Stomach (tissue), 8 donors: ENCODE measurements at regions not wholly inside any gene's neighbourhood (a gene's known extent, or its start where the extent isn't known, plus 50 kb on each side); places are given as distances from the start of the nearest gene placed in this dataset.

Experiments
- DNase-seq, 2 donors: peaks; one replicate each; pipeline versions ENCODE4 v3.0.0 to v3.0.0-alpha.2; 2013 to 2019
- H3K27ac ChIP-seq, 5 donors: fragments of 200-600 bp in 4 of 5; sonication (generic) in 4 of 5; one replicate each; pipeline ENCODE4 v1.5.1; 2013 to 2019; ENCODE audit warnings: mild to moderate bottlenecking in 1 of 5, moderate library complexity in 1 of 5
- H3K27me3 ChIP-seq, 3 donors: fragments of 200-600 bp; sonication (generic); one replicate each; pipeline ENCODE4 v1.5.1; 2017 to 2019; ENCODE audit warnings: mixed run types in 1 of 3
- H3K36me3 ChIP-seq, 4 donors: fragments of 200-600 bp; sonication (generic); 1 replicate in 3 of 4; 2 replicates in 1 of 4; pipeline ENCODE4 v1.5.1; 2016 to 2019
- H3K4me1 ChIP-seq, 4 donors: fragments of 200-600 bp; sonication (generic); one replicate each; pipeline ENCODE4 v1.5.1; 2016 to 2019
- H3K4me3 ChIP-seq, 4 donors: fragments of 200-600 bp; sonication (generic) in 3 of 4; one replicate each; pipeline ENCODE4 v1.5.1; 2016 to 2019; ENCODE audit warnings: mild to moderate bottlenecking in 1 of 4
- H3K9me3 ChIP-seq, 4 donors: fragments of 200-600 bp; sonication (generic); one replicate each; pipeline ENCODE4 v1.5.1; 2016 to 2019
- CTCF ChIP-seq, 7 experiments: fragments of 450-650 bp in 4 of 7; fragments of 200-600 bp in 3 of 7; sonication (generic) in 3 of 7; IDR thresholded peaks; one replicate each; pipeline ENCODE4 v1.5.1; 2016 to 2019; ENCODE audit warnings: antibody characterized with exemption in 7 of 7, control low read depth in 2 of 7, mild to moderate bottlenecking in 1 of 7
- EP300 ChIP-seq: sonication (generic); formaldehyde crosslinking; IDR thresholded peaks from one replicate; pipeline ENCODE4 v1.6.1; 2017; ENCODE audit warnings: antibody characterized with exemption
- POLR2A ChIP-seq, 4 donors: fragments of 450-650 bp; IDR thresholded peaks; one replicate each; pipeline ENCODE4 v1.6.1; 2016; ENCODE audit warnings: antibody characterized with exemption in 4 of 4, control low read depth in 2 of 4, mild to moderate bottlenecking in 1 of 4, moderate library complexity in 1 of 4
- POLR2AphosphoS5 ChIP-seq, 3 donors: sonication (generic); formaldehyde crosslinking; IDR thresholded peaks; one replicate each; pipeline ENCODE4 v1.6.1; 2016; ENCODE audit warnings: antibody characterized with exemption in 3 of 3
- WGBS, 5 donors: extraction: QIAGEN DNeasy Blood & Tissue Kit in 3 of 5; methylation state at CpG; one replicate each; pipeline versions ENCODE4 v1.1.5 to v1.1.7; 2013 to 2018; 5-methylcytosine and 5-hydroxymethylcytosine counted together
- intact Hi-C: fragments of 100-400 bp; cut with DNase I; formaldehyde crosslinking; loops from one replicate; pipeline ENCODE4 v1.15.1; 2023; ENCODE audit warnings: low total_unique reads
- donor health status: healthy with polysubstance abuse.
- donor health status: Bipolar disorder and iron deficiency.
- donor health status: healthy.

DNA sequence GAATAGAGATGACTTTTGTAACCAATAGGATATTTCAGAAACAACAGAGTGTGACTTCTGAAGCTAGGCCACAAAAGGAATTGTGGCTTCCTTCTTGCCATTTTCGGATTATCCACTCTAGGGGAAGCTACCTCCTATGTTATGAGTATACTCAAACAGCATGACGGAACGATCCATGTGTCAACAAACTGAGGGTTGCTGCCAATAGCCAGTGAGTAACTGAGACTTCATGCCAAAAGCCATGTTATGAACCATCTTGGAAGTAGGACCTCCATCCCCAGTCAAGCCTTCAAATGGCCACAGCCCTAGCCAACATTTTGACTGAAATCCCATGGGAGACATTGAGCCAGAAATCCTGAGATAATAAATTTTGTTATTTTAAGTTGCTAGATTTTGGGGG lies 69.0 kb upstream of the IL6 start:
- no peak overlapping the region for H3K4me3 ChIP-seq
- H3K36me3 ChIP-seq: no peaks in the 10 kb centered on the region
- H3K27ac ChIP-seq: no peak overlapping the region
- intact Hi-C loops: no loop called here
- H3K4me1 ChIP-seq: no peaks in the 10 kb centered on the region
- no peaks in the 10 kb centered on the region for H3K9me3 ChIP-seq
- WGBS, 5 donors: 81 to 90% (median 85%) methylated on average over 3 of the region's 3 CpGs
- TF ChIP-seq EP300 (no peak), POLR2AphosphoS5 (IDR thresholded peaks at IDR 0.05) (no peak), CTCF (IDR thresholded peaks at IDR 0.05) (no peak), POLR2A (IDR thresholded peaks at IDR 0.05) (no peak)
- DNase-seq: no peak
- peaks cover 0 to 6% (median 0%) of the 10 kb centered on the region in 3 donors for H3K27me3 ChIP-seq

GRCh38 chr7:22657479-22657878 lies 69.5 kb upstream of the IL6 start:
- no peak for TF ChIP-seq CTCF (IDR thresholded peaks at IDR 0.05)
- TF ChIP-seq POLR2A (IDR thresholded peaks at IDR 0.05): no peak
- TF ChIP-seq EP300: no peak
- no peak for TF ChIP-seq POLR2AphosphoS5 (IDR thresholded peaks at IDR 0.05)
- H3K4me3 ChIP-seq: no peak overlapping the region
- H3K27ac ChIP-seq: no peak overlapping the region
- H3K9me3 ChIP-seq: no peaks in the 10 kb centered on the region
- no peaks in the 10 kb centered on the region for H3K4me1 ChIP-seq
- no peaks in the 10 kb centered on the region for H3K36me3 ChIP-seq
- DNase-seq: no peak
- WGBS, 5 donors: 62 to 81% (median 71%) methylated on average over 1 of the region's 1 CpG
- intact Hi-C loops: no loop called here
- H3K27me3 ChIP-seq: peaks cover 0 to 6% (median 0%) of the 10 kb centered on the region in 3 donors

DNA sequence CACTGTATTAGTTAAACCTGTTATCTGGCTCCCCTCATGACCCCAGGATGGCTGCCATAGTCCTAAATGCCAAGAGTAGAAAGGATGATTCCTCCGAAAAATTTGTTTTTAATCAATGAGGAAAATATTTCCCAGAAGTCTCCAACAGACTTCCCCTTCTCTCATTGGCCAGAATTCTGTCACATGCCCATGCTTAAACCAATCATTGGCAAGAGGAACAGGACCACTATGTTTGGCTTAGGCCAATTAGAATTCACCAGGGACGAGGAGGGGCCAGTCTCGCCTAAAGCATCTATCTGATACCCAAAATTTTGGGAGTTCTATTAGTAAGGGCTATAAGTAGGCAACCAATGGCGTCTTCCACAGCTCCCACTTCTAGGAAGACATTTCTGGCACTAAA lies 71.2 kb upstream of the IL6 start:
- Histone ChIP-seq H3K4me3 (no peak overlapping the region), H3K27me3 (peaks cover 0 to 4% (median 0%) of the 10 kb centered on the region in 3 donors), H3K36me3 (no peaks in the 10 kb centered on the region), H3K27ac (no peak overlapping the region), H3K4me1 (no peaks in the 10 kb centered on the region), H3K9me3 (no peaks in the 10 kb centered on the region)
- no peak for DNase-seq
- 89 to 95% (median 93%) methylated on average over 4 of the region's 4 CpGs for WGBS, 5 donors
- intact Hi-C loops: no loop called here
- TF ChIP-seq EP300 (no peak), POLR2AphosphoS5 (IDR thresholded peaks at IDR 0.05) (no peak), POLR2A (IDR thresholded peaks at IDR 0.05) (no peak), CTCF (IDR thresholded peaks at IDR 0.05) (no peak)

DNA sequence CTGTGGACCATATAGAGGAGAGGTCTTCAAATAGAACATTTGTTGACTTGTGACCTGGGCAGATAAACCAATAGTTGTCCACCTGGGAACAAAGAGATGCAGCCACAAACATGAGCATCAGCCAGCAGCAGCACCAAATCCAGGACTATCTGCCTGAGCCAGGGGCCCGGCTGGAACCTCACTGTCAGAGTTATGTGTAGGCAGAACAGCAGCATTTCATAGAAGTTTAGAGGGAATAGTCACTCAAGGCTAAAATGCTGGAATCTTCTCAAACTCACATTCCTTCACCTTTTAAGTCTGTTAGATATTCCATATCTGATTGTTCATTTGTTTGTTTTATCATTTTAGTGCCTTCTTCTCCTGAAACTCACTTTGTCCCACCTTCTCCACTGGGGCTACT lies 72.2 kb upstream of the IL6 start:
- H3K9me3 ChIP-seq: no peaks in the 10 kb centered on the region
- H3K4me3 ChIP-seq: no peak overlapping the region
- no peaks in the 10 kb centered on the region for H3K36me3 ChIP-seq
- intact Hi-C loops: no loop called here
- no peaks in the 10 kb centered on the region for H3K4me1 ChIP-seq
- no peak for TF ChIP-seq EP300
- TF ChIP-seq POLR2AphosphoS5 (IDR thresholded peaks at IDR 0.05): no peak
- TF ChIP-seq CTCF (IDR thresholded peaks at IDR 0.05): no peak
- TF ChIP-seq POLR2A (IDR thresholded peaks at IDR 0.05): no peak
- DNase-seq: no peak
- no peaks in the 10 kb centered on the region for H3K27me3 ChIP-seq
- WGBS, 5 donors: 50 to 91% (median 82%) methylated on average over 1 of the region's 1 CpG
- H3K27ac ChIP-seq: no peak overlapping the region
